ENCODE measurements at regions not wholly inside any gene's neighbourhood (a gene's known extent, or its start where the extent isn't known, plus 50 kb on each side); places are given as distances from the start of the nearest gene placed in this dataset.
"Not testable (repeated sequence)": the region's sequence is repeated elsewhere in the genome, so short reads cannot be mapped to it uniquely, and the experiment has no call there.

DNA sequence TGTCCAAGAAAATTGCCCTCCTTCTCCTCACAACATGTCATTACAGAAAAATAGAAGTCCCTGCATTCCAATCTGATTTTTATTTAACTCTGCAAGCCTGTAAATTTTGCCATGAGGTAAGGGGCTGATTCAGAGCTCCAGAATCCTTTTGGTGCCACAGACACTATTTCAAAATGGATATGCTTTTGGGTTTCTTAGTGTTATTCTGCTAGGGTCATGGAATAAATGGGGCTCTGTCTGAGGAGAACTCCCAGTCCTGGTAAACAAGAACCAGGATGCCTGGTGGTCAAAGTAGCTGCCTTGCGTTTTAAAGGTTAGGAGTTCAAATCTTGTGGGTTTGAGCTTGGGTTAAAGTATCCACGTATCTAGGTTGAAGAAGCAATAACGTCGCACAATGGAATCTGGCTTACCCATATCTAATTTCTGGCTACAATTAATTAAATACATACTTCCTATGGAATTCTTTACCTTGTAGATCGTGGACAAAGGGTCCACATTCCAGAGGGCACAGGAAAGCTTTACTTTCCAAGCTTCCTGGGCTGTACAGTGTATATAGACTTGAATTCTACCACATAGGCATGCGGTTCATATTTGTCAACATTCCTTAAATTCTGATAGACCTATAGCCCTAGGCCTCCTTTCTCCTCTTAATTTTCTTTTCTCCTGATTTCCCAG is 98.0 kb upstream of the CDC42BPA start:
- Histone ChIP-seq H3K36me3 (ENCODE audit: insufficient read depth, low read length) (no peaks in the 10 kb centered on the region), H3K9me3 (ENCODE audit: low read depth, low read length) (no peaks in the 10 kb centered on the region), H3K9ac (ENCODE audit: insufficient read length) (no peak overlapping the region), H3K4me3 (no peak overlapping the region), H3K27ac (no peak overlapping the region)
- no peak for DNase-seq (ENCODE audit: low read depth, low spot score)
- TF ChIP-seq POLR2AphosphoS5 (IDR thresholded peaks at IDR 0.05; ENCODE audit: borderline replicate concordance, low read depth, low read length) (no peak), EZH2 (IDR thresholded peaks at IDR 0.05) (no peak), FOXP2 (optimal IDR thresholded peaks at IDR 0.05; ENCODE audit: control extremely low read depth, extremely low read length, insufficient read depth) (no peak)

GRCh38 chr1:227415115-227415790 is 97.0 kb upstream of the CDC42BPA start:
- DNase-seq (ENCODE audit: low read depth, low spot score): no peak
- TF ChIP-seq POLR2AphosphoS5 (IDR thresholded peaks at IDR 0.05; ENCODE audit: borderline replicate concordance, low read depth, low read length): no peak
- H3K27ac ChIP-seq: no peak overlapping the region
- H3K9ac ChIP-seq (ENCODE audit: insufficient read length): no peak overlapping the region
- H3K4me3 ChIP-seq: no peak overlapping the region
- no peaks in the 10 kb centered on the region for H3K36me3 ChIP-seq (ENCODE audit: insufficient read depth, low read length)
- H3K9me3 ChIP-seq (ENCODE audit: low read depth, low read length): no peaks in the 10 kb centered on the region

DNA sequence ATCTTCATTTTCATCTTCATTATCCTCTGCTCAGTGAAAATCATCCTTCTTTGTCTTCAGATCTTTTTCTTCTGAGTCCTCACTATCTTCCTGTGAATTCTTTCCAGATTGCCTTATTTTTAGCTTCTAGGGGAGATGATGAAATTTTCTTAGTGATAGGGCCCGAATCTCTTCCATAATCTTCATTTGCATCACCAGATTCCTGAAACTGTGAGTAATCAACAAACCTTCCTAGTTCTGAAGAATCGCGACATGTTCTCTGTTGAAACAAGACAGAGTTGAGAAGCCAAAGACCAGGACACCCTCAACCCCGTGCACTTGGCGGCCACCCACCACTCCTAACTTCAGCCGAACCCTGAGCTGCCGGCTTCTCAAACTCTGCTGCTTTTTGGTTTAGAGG is 92.8 kb upstream of the CDC42BPA start:
- no peak overlapping the region for H3K4me3 ChIP-seq
- no peak overlapping the region for H3K27ac ChIP-seq
- no peak overlapping the region for H3K9ac ChIP-seq (ENCODE audit: insufficient read length)
- H3K9me3 ChIP-seq (ENCODE audit: low read depth, low read length): no peaks in the 10 kb centered on the region
- H3K36me3 ChIP-seq (ENCODE audit: insufficient read depth, low read length): no peaks in the 10 kb centered on the region
- DNase-seq (ENCODE audit: low read depth, low spot score): no peak
- no peak for TF ChIP-seq POLR2AphosphoS5 (IDR thresholded peaks at IDR 0.05; ENCODE audit: borderline replicate concordance, low read depth, low read length)

GRCh38 chr1:227406332-227406731 is 88.0 kb upstream of the CDC42BPA start:
- H3K27ac ChIP-seq; H3K36me3 ChIP-seq (ENCODE audit: insufficient read depth, low read length); H3K9me3 ChIP-seq (ENCODE audit: low read depth, low read length); H3K9ac ChIP-seq (ENCODE audit: insufficient read length); DNase-seq (ENCODE audit: low read depth, low spot score); H3K4me3 ChIP-seq: not testable (repeated sequence)

GRCh38 chr1:227403535-227403934 is 85.2 kb upstream of the CDC42BPA start:
- no peak for DNase-seq (ENCODE audit: low read depth, low spot score)
- H3K36me3 ChIP-seq (ENCODE audit: insufficient read depth, low read length): no peaks in the 10 kb centered on the region
- H3K9me3 ChIP-seq (ENCODE audit: low read depth, low read length): no peaks in the 10 kb centered on the region
- TF ChIP-seq EZH2 (IDR thresholded peaks at IDR 0.05) (no peak), FOXP2 (optimal IDR thresholded peaks at IDR 0.05; ENCODE audit: control extremely low read depth, extremely low read length, insufficient read depth) (no peak), POLR2AphosphoS5 (IDR thresholded peaks at IDR 0.05; ENCODE audit: borderline replicate concordance, low read depth, low read length) (no peak)
- no peak overlapping the region for H3K4me3 ChIP-seq
- no peak overlapping the region for H3K9ac ChIP-seq (ENCODE audit: insufficient read length)
- no peak overlapping the region for H3K27ac ChIP-seq

- Histone ChIP-seq H3K27ac (no peak overlapping the region), H3K9ac (ENCODE audit: insufficient read length) (no peak overlapping the region), H3K9me3 (ENCODE audit: low read depth, low read length) (no peaks in the 10 kb centered on the region), H3K4me3 (no peak overlapping the region), H3K36me3 (ENCODE audit: insufficient read depth, low read length) (no peaks in the 10 kb centered on the region)
- TF ChIP-seq FOXP2 (optimal IDR thresholded peaks at IDR 0.05; ENCODE audit: control extremely low read depth, extremely low read length, insufficient read depth) (no peak), POLR2AphosphoS5 (IDR thresholded peaks at IDR 0.05; ENCODE audit: borderline replicate concordance, low read depth, low read length) (no peak), EZH2 (IDR thresholded peaks at IDR 0.05) (no peak)
- no peak for DNase-seq (ENCODE audit: low read depth, low spot score)
Measured at GRCh38 chr1:227401562-227402342, 83.5 kb upstream of the CDC42BPA start.

GRCh38 chr1:227399152-227399730 is 80.9 kb upstream of the CDC42BPA start:
- Histone ChIP-seq H3K4me3 (no peak overlapping the region), H3K9ac (ENCODE audit: insufficient read length) (no peak overlapping the region), H3K9me3 (ENCODE audit: low read depth, low read length) (no peaks in the 10 kb centered on the region), H3K27ac (no peak overlapping the region), H3K36me3 (ENCODE audit: insufficient read depth, low read length) (no peaks in the 10 kb centered on the region)
- TF ChIP-seq EZH2 (IDR thresholded peaks at IDR 0.05) (no peak), POLR2AphosphoS5 (IDR thresholded peaks at IDR 0.05; ENCODE audit: borderline replicate concordance, low read depth, low read length) (no peak), FOXP2 (optimal IDR thresholded peaks at IDR 0.05; ENCODE audit: control extremely low read depth, extremely low read length, insufficient read depth) (no peak)
- no peak for DNase-seq (ENCODE audit: low read depth, low spot score)

DNA sequence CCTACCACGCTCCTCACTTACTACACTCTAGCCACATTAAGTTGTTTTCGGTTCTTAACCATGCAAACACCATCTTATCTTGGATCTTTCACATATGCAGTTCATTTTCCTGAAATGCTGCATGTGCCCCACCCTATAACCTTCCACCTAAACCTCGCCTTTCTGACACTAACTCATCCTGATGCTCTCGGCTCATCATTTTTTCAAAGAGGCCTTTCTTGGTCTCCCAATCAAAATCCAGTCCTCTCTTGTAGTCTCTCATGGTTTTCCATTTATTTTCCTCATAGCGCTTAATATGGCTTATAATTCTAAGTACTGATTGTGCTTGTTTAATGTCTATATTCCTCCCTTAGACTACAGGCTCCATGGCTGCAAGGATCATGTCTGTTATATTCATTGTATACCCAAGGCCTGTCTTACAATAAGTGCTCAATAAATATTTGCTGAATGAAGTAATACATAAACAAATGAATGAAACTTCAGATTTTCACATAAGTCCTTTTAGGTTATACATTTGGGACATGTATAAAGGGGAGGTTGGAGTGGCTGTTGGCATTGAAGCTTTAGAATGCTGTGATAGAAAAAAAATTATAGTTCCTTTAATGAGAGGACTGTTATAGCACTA is 79.2 kb upstream of the CDC42BPA start:
- no peak for DNase-seq (ENCODE audit: low read depth, low spot score)
- Histone ChIP-seq H3K27ac (no peak overlapping the region), H3K36me3 (ENCODE audit: insufficient read depth, low read length) (no peaks in the 10 kb centered on the region), H3K9ac (ENCODE audit: insufficient read length) (no peak overlapping the region), H3K9me3 (ENCODE audit: low read depth, low read length) (no peaks in the 10 kb centered on the region), H3K4me3 (no peak overlapping the region)
- no peak for TF ChIP-seq EZH2 (IDR thresholded peaks at IDR 0.05)
- TF ChIP-seq POLR2AphosphoS5 (IDR thresholded peaks at IDR 0.05; ENCODE audit: borderline replicate concordance, low read depth, low read length): no peak
- no peak for TF ChIP-seq FOXP2 (optimal IDR thresholded peaks at IDR 0.05; ENCODE audit: control extremely low read depth, extremely low read length, insufficient read depth)

All from SK-N-MC (cell line).